GM19035 (cell line): ENCODE measurements at regions not wholly inside any gene's neighbourhood (a gene's known extent, or its start where the extent isn't known, plus 50 kb on each side); places are given as distances from the start of the nearest gene placed in this dataset.

Experiments used
- ATAC-seq: cut with Tn5 transposase; IDR thresholded peaks from one replicate; pipeline ENCODE4 v1.9.1; 2021; ENCODE audit not compliant: unreplicated experiment

DNA sequence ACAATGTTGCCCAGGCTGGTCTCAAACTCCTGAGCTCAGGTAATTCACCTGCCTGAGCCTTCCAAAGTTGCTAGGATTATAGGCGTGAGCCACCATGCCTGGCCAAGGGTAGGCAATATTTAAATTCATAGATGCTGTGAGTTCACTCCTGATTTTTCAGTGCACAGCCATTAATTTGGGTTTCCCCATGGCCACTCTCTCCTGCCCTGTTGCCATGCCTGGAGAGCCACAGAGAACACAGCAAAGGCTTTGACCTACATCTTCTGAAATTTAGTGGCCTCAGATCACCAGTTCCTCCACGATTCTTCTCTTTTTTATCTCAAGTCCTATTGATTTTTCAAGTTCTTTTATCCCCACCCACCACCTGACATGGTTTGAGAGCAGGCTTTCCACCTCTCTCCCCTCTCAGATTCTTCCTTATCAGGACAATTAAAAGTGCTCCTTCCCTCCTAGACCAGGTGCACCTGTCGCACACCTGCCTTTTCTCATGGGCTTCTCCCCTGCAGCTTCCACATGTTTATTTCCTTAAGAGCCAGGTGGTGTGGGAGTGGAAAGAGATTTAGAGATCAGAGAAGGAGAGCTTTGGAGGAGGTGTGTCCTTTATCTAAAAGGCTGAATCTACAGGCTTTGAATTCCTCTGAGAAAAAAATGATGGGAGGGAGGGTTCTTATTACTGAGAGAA lies 123.8 kb downstream of the ADRA2A start:
- ATAC-seq, result no peak

DNA sequence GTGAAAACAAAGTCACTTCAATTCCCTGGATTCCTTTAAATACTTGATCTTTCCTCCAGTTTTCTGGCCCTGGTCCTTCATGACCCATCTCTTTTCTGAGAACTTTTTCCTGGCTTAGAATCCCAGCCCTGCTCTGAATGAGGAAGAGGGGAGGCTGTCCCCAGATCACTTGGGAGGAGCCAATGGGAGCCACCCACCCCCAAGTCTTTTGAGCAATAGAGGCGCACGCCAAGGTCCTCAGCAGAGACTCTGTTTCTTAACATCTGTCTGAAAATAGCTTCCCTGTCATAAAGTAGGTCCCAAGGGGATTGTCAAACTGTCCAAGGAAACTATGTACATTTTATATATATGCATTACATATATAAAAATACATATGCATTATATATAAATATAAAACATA lies 126.8 kb downstream of the ADRA2A start:
- ATAC-seq, result no peak

DNA sequence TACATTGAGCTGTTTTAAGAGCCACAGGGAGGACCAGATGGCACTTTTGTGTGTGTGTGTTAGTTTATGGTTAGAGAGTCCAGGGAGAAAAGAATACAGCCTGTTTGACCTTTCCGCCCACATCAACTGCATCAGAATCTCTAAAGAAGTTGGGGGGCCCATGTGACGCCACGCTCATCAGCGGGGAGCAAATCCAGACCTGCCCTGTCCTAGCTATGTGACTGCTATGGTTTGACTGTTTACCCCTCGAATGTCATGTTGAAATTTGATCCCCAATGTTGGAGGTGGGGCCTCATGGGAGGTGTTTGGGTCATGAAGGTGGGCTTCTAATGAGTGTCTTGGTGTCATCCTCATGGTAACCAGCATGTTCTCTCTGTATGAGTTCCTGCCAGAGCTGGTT lies 128.0 kb downstream of the ADRA2A start:
- ATAC-seq, result no peak

DNA sequence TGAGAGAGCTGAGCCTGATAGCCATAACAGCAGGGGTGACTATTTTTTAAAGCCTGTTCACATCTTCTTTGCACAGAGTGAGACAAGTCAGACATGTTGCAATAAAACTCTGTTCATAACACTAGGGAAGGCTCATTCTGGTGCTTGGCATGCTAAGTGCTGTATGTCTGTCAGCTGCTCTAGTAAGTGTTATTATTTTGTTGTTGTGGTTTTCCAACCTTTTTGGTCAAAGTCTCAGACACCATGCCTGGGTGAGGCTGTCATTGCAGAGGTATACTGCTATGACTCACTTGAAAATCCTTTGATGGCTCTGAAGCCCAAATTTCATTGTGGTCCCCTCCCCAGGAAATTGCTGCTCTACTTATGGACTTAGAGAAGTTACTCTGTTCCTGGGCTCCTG lies 129.7 kb downstream of the ADRA2A start:
- ATAC-seq, result no peak

DNA sequence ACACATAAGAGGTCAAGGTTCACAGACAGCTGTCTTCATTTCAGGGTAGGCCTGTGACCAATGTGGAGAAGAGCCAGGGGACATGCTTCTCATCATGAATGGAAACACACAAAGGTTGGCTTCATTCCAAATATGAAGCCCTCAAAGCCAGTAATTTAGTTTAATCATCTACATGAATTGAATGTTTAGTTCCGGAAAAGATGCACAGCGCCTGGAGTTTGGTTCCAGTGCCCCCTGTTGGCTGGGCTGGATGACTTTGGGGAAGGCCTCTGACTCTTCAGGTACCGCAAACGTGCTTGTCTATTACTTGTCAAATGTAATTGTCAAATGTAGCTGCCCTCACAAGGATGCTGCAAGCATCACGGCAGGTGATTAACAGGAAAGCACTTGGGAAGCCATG lies 130.7 kb downstream of the ADRA2A start:
- no peak for ATAC-seq

DNA sequence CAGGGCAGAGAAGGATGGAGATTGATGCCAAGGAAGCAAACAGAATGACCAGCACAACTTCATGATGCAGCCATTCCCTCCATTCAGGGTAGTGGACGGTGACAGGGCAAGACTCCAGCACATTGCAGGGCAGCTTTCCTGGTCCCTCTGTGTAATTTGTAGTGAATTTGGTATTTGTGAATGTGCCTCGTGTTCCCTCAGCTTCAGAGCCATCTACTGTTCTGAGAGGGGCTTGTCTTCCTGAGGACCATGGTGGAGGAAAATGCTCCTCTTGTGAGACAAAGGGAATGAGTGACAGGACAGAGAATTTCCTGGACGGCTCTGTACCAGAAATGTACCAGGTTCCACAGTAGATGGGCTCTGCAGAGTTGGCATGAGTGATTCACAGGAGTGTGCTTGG lies 132.1 kb downstream of the ADRA2A start:
- no peak for ATAC-seq

DNA sequence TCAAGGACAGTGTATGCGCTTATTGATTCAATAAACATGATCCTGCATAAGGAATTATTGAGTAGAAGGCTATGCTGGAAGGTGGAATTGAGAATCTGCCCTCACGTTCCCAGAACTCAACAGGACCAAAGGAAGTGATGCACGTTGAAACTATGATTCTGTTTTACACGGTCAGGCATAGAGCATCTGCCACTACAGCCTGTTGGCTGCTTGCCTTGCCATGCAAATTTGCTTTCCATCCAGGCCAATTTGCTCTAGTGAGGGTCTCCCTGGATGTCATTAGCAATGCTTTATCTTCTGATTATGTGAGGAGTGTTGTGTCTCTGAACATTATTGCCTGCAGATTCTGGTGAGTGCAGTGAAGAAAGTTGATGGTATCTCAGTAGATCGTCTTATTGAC lies 132.9 kb downstream of the ADRA2A start:
- no peak for ATAC-seq

DNA sequence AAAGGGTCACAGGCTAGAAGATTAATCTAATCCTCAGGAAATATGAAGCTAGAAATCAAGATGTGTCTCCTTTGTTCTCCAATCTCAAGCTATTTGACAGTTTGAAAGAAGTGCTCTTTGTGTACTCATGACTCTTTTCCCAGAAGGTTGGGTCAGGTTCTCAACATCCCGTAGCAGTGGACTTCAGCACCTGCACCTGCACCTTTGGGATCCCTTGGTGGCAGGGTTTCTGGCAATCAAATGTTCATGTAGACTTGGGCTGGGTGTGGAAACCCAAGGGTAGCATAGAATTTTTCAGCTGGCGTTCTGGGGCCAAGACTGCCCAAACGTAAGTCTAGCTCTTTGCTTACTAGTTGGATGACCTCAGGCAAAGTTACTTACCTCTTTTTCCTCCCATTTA lies 134.4 kb downstream of the ADRA2A start:
- no peak for ATAC-seq

DNA sequence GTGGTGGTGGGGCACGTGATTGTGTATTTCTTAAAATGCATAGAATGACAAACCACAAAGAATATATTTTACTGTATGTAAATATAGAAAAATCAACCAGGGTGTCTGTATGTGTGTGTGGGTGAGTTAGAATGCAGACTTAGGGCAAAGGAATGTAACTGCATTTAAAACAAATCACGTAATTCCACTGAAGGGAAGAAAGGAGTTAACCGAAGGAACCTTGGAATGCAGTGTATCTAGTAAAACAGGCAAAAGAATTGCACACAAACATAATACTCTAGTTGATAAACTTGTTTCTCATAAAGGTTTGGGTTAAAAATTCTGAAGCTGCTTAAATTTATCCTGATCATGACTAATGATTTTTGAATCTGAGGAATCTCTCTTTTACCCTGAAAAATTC lies 134.9 kb downstream of the ADRA2A start:
- no peak for ATAC-seq

DNA sequence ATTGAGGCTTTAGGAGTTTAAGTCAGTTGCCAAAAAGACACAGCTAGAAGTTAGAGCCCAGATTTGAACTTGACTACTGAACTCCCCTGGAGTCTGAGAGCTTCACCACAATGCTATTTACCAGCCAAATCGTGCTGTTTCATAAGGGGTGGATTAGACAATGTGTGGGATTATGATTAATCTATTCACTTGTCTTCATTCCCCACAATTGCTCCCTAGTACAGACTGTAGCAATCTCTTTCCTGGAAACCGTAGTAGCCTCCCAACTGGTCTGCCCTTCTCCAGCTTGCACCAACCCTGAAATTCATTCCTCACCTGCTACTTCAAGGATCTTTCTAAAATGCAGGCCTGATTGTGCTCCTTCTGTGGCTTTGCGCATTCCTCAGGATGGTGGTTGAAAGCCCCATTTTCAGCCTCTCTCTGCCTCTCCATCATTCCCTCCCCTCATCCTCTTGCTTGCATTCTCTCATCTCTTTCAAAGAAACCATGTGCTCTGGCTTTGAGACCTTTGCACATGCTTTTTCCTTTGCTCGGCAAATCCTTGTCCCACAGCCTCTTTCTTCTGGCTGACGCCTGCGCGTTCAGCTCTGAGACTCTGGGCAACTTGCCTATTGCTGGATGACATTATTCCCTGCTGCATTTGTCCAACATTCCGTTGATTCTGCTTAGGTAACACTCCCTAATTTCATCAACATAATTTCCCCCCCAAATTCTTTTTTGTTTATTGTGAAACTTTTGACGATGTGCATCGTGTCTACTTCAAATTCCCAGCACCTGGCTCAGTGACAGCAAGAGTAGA lies 145.1 kb downstream of the ADRA2A start:
- no peak for ATAC-seq

DNA sequence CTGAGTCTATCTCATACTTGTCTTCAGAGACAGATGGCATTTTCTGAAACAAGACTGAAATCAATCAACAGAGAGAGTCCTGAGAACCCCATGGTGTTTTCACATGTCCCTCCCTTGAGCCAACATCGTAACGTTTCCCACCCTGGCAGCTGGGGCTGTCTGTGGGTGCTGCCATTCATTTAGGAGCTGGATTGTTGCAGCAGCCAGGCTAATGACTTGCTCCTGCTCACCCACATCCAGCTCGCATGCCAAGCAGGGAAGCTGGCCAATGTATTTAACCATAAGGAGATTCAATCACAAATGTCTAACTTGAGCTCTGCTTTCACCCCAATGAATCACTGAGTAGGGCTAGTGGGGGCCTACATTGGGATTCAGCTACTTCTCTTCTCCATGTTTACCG lies 146.1 kb downstream of the ADRA2A start:
- no peak for ATAC-seq

DNA sequence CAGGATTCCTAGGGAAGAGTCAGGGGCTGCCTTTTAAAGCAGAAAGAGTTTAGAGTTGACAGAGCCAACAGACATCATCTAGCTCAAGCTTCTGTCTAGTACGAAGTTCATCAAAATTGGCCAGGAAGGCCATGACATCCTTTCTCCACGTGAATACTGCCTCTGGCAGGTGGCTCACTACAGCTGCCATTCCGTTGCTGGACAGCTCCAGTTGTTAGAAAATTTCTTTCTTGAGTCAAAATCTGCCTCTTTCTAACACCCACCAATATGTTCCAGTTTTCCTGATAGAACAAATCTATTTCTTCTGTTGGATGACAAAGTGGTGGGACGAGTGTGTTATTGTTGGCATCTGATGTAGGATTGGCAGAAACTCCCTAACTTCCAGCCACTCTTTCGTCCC lies 154.9 kb downstream of the ADRA2A start:
- no peak for ATAC-seq

DNA sequence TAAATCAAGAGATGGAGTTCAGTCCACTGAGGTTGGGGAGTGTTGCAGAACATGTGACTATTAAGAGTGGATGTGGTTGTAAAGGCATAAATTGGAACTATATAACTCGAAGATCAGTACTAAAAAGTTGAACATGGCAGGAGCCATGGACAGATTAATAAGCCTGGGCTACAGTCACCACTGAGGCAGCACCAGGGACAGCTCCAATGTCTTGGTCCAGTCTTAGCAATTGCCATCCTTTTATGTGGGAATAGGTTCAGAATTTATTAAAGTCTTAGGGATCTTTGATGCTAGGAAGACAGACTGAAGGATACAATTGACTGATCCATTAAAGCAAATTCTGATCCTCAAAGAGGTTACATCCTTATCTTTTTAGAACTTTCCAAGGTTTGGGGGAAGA lies 156.6 kb downstream of the ADRA2A start:
- ATAC-seq, result no peak

DNA sequence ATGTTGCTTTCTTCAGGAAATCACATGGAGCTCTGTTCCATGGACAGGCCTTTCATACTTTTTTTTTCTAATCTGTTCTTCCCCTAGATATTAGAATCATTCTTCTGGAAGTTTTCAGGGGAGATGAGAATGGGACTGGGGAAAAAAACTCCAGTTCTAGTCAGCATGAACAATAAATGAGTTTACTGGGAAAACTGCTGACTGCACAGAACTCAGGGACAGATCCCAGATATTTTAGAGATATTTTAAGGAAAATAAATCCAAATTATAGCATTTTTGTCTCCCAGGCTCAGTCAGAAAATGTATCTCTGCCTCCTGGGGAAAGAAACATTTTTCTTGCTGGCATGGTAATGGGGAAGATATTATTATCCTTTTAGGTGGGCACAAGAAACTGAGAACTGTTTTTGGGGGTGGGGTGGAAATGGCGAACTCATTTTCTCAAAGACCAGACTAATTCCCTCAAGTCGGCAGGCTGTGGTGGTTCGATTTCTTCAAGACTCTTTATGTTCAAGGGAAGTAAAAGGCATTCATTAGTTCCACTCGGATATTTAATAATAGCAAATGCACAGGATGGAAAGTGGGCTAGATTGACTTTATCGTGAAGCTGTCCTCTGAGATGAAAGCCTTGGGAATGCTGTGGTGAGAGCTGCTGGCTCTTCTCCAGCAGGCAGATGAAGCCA lies 157.5 kb downstream of the ADRA2A start:
- no peak for ATAC-seq

DNA sequence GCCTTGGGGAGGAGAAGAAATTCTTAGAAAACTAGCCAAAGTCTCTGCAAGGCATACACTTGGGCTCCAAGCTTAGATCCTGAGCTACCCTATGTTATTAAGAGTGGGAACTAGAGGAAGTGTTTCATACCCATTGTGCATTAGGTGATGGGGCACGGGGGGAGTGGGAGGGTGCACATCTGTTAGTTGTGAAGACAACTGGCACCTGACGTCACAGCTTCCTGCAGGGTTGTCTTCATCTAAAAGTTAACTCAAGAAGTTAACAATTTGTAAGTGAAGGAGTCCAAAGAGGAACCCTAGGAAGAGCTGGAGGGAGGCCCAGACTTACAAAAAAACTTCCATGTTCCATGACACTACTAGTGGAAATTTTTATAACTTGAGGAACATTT lies 158.1 kb downstream of the ADRA2A start:
- no peak for ATAC-seq

DNA sequence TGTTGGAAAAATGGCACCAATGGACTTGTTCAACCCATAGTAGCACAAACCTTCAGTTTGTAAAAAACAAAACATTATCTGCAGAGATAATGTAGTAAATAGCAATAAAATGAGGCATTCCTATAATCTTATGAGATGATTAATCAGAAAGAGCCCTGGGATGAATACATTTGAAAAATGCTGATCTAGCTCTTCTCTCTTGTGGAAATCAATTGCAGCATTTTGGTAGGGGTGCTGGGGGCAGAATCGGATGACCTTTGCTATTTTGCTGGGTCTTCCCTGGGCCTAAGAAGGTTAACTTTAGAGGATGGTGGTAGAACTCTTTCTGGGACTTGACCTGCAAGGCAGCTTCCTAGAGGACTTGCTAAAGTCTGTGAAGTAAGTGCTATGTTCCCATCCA lies 163.5 kb downstream of the ADRA2A start:
- ATAC-seq, result no peak

DNA sequence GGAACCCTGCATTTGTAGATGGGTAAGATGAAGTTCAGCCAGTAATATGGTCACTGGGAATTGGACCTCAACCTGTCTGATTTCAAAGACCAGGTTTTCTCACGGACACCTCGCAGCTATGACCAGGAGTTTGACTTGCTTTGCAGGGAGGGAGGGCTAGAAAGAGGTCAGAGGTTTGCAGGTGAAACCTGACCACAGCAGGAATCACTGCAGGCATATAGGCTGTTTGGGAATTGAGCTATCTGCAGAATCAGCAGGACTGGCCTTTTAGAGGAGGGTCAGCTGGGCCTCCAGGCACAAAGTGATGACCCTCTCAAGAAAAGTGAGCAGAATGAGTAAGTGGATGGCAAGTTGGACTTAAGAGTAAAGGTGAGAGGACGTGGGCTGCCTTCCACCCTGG lies 166.3 kb downstream of the ADRA2A start:
- ATAC-seq, result no peak

DNA sequence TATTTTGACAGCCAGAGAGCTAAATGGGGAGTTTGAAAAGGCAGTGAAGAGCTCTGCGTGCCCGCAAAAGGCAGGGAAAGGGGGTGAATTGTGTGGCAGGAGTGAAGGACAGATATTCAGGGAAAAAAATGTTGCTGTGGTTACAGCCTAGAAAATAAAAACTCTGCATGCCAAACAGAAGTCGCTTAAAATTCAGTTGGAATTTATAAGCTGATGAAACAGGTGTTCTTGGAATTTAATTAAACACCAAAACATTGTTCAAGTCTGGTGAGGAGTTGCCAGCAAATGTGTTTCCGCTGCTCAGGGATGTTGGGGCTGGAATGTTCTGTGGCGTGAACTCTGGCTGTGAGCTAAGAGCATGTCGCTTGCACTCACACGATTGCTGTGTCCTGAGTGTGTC lies 169.3 kb downstream of the ADRA2A start:
- ATAC-seq, result no peak

DNA sequence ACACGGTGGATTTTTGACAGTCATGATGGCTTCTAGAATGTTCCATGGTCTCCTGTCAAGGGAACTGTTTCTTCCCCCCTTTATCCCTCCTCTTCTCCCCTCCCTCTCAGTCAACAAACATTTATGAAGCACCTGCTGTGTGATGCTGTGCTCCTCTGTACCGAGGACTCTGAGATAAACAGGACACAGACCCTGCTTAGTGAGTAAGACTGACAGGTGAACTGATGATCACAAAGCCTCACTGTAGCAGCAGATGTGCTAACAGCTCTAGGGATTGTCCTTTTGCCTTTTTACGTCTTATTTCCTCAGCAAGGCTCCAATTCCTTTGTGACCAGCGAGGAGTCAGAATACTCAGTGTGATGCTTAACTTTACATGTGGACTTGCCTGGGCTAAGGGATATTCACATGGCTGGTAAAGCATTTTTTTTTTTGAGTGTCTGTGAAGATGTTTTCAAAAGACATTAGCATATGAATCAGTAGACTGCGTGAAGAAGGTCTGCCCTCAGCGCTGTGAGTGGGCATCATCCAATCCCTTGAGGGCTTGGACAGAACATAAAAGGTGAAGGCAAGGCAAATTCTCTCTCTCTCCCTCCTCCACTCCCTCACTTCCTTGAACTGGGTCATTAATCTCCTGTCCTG lies 170.1 kb downstream of the ADRA2A start:
- ATAC-seq, result no peak

DNA sequence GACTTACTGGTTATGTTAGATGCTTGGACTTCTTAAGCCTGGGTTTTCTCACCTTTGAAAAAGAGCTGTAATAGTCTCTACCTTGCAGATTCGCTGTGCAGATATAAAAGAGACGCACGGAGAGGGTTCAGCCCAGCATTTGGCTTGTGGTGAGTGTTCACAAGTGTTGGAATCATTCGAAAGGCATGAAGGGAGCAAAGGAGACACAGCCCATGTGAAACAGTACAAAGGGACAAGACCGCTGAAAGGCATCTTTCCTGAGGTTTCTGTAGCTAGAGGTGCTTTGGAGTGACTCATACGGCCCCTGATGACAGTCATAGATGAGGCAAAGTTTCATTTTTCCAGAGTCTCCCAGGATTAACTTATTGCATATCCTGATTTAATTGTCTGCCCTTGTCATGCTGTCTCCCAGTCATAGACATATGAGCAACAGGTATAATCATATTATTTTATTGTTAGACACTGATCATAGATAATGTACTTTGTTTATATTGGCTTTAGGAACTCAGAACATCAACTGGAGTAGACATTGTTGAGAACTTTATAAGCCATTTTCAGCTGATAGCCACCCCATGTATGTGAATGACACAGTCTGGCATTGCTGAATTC lies 171.1 kb downstream of the ADRA2A start:
- no peak for ATAC-seq

DNA sequence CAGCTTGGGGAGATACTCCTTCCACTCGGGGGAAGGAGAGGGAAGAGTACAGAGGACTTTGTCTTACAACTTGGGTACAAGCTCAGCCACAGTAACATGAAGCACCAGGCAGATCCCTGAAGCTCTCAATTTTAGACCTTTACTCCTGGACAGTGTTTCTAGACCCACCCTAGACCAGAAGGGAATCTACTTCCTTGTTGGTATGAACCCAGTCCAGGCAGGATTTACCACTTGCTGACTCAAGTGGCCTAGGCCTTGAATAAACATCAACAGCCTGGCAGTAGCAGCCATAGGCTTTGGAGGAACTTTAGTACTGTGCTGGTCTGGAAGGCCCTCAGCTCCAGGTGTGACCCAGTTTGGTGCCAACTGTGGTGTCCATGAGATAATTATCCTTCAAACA lies 173.1 kb downstream of the ADRA2A start:
- ATAC-seq, result no peak
